IMR-90 (cell line): ENCODE measurements at regions not wholly inside any gene's neighbourhood (a gene's known extent, or its start where the extent isn't known, plus 50 kb on each side); places are given as distances from the start of the nearest gene placed in this dataset.

Source experiments
- ATAC-seq: fragments of 200-7000 bp; cut with Tn5 transposase; 2 replicates; pipeline ENCODE4 v1.9.1; 2020; ENCODE audit warnings: low read depth, mild to moderate bottlenecking, moderate library complexity
- BruUV-seq: library from RNA; stranded (reverse); fragments of 400-500 nt; replicated peaks from 2 replicates; lab custom pipeline; 2021; lab: Mats Ljungman, UMichigan
- CTCF ChIA-PET: fragments of 300-600 bp; formaldehyde crosslinking; extraction: SDS; loops from one replicate; lab custom pipeline; 2021; ENCODE audit warnings: antibody characterized with exemption; lab: Yijun Ruan, JAX
- POLR2A ChIA-PET: fragments of 300-600 bp; sonication (Branson Sonifier 250); formaldehyde crosslinking; loops from one replicate; lab custom pipeline; 2022; ENCODE audit warnings: antibody characterized with exemption; ENCODE audit not compliant: unreplicated experiment; lab: Charles Lee
- DNase-seq: peaks from one replicate; pipeline ENCODE4 v3.0.0; 2013
- H2AFZ ChIP-seq: replicated peaks from 2 replicates; pipeline ENCODE3; 2013; ENCODE audit warnings: low read length, mild to moderate bottlenecking; ENCODE audit not compliant: poor library complexity
- H2AK5ac ChIP-seq: 2 replicates; pipeline ENCODE4 v1.6.1; 2013; ENCODE audit warnings: low read depth, low read length, inconsistent platforms
- H2AK9ac ChIP-seq: replicated peaks from 2 replicates; pipeline ENCODE3; 2013; ENCODE audit warnings: mild to moderate bottlenecking, low read depth, low read length, moderate library complexity; ENCODE audit not compliant: poor library complexity
- H2BK120ac ChIP-seq: 2 replicates; pipeline ENCODE4 v1.6.1; 2013; ENCODE audit warnings: low read depth, low read length, inconsistent platforms
- H2BK15ac ChIP-seq: 3 replicates; pipeline ENCODE4 v1.6.1; 2013; ENCODE audit warnings: low read depth, low read length, inconsistent platforms
- H2BK20ac ChIP-seq: 2 replicates; pipeline ENCODE4 v1.6.1; 2013; ENCODE audit warnings: low read depth, mild to moderate bottlenecking, inconsistent platforms, low read length, moderate library complexity
- H2BK5ac ChIP-seq: 2 replicates; pipeline ENCODE4 v1.6.1; 2013; ENCODE audit warnings: mild to moderate bottlenecking, low read depth, low read length, inconsistent platforms; ENCODE audit not compliant: poor library complexity, severe bottlenecking
- H3K14ac ChIP-seq: replicated peaks from 2 replicates; pipeline ENCODE4 v1.6.1; 2013; ENCODE audit warnings: low read depth, low read length, inconsistent platforms
- H3K18ac ChIP-seq: 2 replicates; pipeline ENCODE4 v1.6.1; 2013; ENCODE audit warnings: low read depth, low read length, control low read depth
- H3K23ac ChIP-seq: 2 replicates; pipeline ENCODE4 v1.6.1; 2013; ENCODE audit warnings: low read depth, low read length, inconsistent platforms
- H3K27ac ChIP-seq: 2 replicates; pipeline ENCODE4 v1.5.1; 2013; ENCODE audit warnings: mild to moderate bottlenecking, control low read depth, low read length; ENCODE audit not compliant: insufficient read depth
- H3K27me3 ChIP-seq: 2 replicates; pipeline ENCODE4 v1.6.1; 2013; ENCODE audit warnings: low read length; ENCODE audit not compliant: control insufficient read depth, insufficient read depth
- H3K36me3 ChIP-seq: 2 replicates; pipeline ENCODE4 v1.6.1; 2013; ENCODE audit warnings: low read length, mixed read lengths; ENCODE audit not compliant: control insufficient read depth, insufficient read depth
- H3K4ac ChIP-seq: 2 replicates; pipeline ENCODE4 v1.6.1; 2013; ENCODE audit warnings: low read depth, low read length, inconsistent platforms
- H3K4me1 ChIP-seq: 2 replicates; pipeline ENCODE4 v1.6.1; 2013; ENCODE audit warnings: low read length, mixed read lengths; ENCODE audit not compliant: control insufficient read depth, insufficient read depth
- H3K4me2 ChIP-seq: 2 replicates; pipeline ENCODE4 v1.6.1; 2013; ENCODE audit warnings: low read depth, mild to moderate bottlenecking, control low read depth, low read length, moderate library complexity
- H3K4me3 ChIP-seq: 2 replicates; pipeline ENCODE4 v1.5.1; 2013; ENCODE audit warnings: low read depth, mild to moderate bottlenecking, control low read depth, low read length, moderate library complexity; ENCODE audit not compliant: insufficient read depth
- H3K56ac ChIP-seq: 2 replicates; pipeline ENCODE4 v1.6.1; 2013; ENCODE audit warnings: low read length, inconsistent platforms; ENCODE audit not compliant: insufficient read depth; ENCODE audit errors: extremely low read depth
- H3K79me1 ChIP-seq, 2 experiments: 2 replicates each; pipeline ENCODE4 v1.6.1; 2013; ENCODE audit warnings: low read length in 2 of 2, inconsistent platforms in 1 of 2, low read depth in 1 of 2
- H3K9ac ChIP-seq: 2 replicates; pipeline ENCODE4 v1.6.1; 2013; ENCODE audit warnings: low read depth, low read length, control low read depth
- H3K9me1 ChIP-seq: 2 replicates; pipeline ENCODE4 v1.6.1; 2013; ENCODE audit warnings: low read length, inconsistent platforms; ENCODE audit not compliant: insufficient read depth
- H3K9me3 ChIP-seq: 2 replicates; pipeline ENCODE4 v1.6.1; 2013; ENCODE audit warnings: low read length; ENCODE audit not compliant: control insufficient read depth, insufficient read depth
- H4K20me1 ChIP-seq: 2 replicates; pipeline ENCODE4 v1.6.1; 2013; ENCODE audit warnings: low read length, inconsistent platforms; ENCODE audit not compliant: insufficient read depth
- H4K5ac ChIP-seq: 2 replicates; pipeline ENCODE4 v1.6.1; 2013; ENCODE audit warnings: mild to moderate bottlenecking, low read depth, low read length, control low read depth
- H4K8ac ChIP-seq, 2 experiments: 2 replicates each; pipeline ENCODE4 v1.6.1; 2013; ENCODE audit warnings: low read depth in 2 of 2, low read length in 2 of 2, control low read depth in 1 of 2, inconsistent platforms in 1 of 2
- H4K91ac ChIP-seq: 2 replicates; pipeline ENCODE4 v1.6.1; 2013; ENCODE audit warnings: low read depth, low read length, inconsistent platforms; ENCODE audit not compliant: insufficient read depth
- BHLHE40 ChIP-seq: fragments of 150-350 bp; IDR thresholded peaks from 2 replicates; pipeline ENCODE4 v1.6.1; 2016; ENCODE audit warnings: mild to moderate bottlenecking, low read depth, low read length
- CEBPB ChIP-seq: IDR thresholded peaks from 2 replicates; pipeline ENCODE4 v1.6.1; 2012; ENCODE audit warnings: low read depth, low read length, improper control_type of control experiment
- CHD1 ChIP-seq: IDR thresholded peaks from 2 replicates; pipeline ENCODE4 v1.6.1; 2012; ENCODE audit warnings: low read depth, low read length, improper control_type of control experiment
- CTCF ChIP-seq: conservative IDR thresholded peaks from 2 replicates; pipeline ENCODE4 v1.5.1; 2012; ENCODE audit warnings: mild to moderate bottlenecking, low read depth, low read length, improper control_type of control experiment
- ELK1 ChIP-seq: fragments of 150-350 bp; IDR thresholded peaks from 2 replicates; pipeline ENCODE4 v1.6.1; 2016; ENCODE audit warnings: low read depth, mild to moderate bottlenecking, low read length, moderate library complexity, borderline replicate concordance
- FOS ChIP-seq: fragments of 150-350 bp; IDR thresholded peaks from 2 replicates; pipeline ENCODE4 v1.6.1; 2016; ENCODE audit warnings: low read depth, low read length
- MAFK ChIP-seq: IDR thresholded peaks from 2 replicates; pipeline ENCODE4 v1.6.1; 2012; ENCODE audit warnings: low read depth, low read length, improper control_type of control experiment
- MAZ ChIP-seq: IDR thresholded peaks from 2 replicates; pipeline ENCODE4 v1.6.1; 2012; ENCODE audit warnings: low read depth, mild to moderate bottlenecking, low read length, improper control_type of control experiment, moderate library complexity, borderline replicate concordance
- MXI1 ChIP-seq: IDR thresholded peaks from 2 replicates; pipeline ENCODE4 v1.6.1; 2012; ENCODE audit warnings: low read depth, mild to moderate bottlenecking, low read length, moderate library complexity, borderline replicate concordance
- NFE2L2 ChIP-seq: fragments of 150-350 bp; IDR thresholded peaks from 2 replicates; pipeline ENCODE4 v1.6.1; 2016; ENCODE audit warnings: low read depth, mild to moderate bottlenecking, low read length
- POLR2A ChIP-seq: IDR thresholded peaks from 2 replicates; pipeline ENCODE4 v1.6.1; 2012; ENCODE audit warnings: mild to moderate bottlenecking, low read depth, low read length
- RAD21 ChIP-seq: IDR thresholded peaks from 2 replicates; pipeline ENCODE4 v1.6.1; 2012; ENCODE audit warnings: low read length, improper control_type of control experiment
- RCOR1 ChIP-seq: IDR thresholded peaks from 2 replicates; pipeline ENCODE4 v1.6.1; 2012; ENCODE audit warnings: mild to moderate bottlenecking, low read length, improper control_type of control experiment; ENCODE audit not compliant: insufficient replicate concordance
- RFX5 ChIP-seq: IDR thresholded peaks from 2 replicates; pipeline ENCODE4 v1.8.0; 2012; ENCODE audit warnings: low read depth, mild to moderate bottlenecking, low read length, moderate library complexity
- SMC3 ChIP-seq: fragments of 150-350 bp; IDR thresholded peaks from 2 replicates; pipeline ENCODE4 v1.6.1; 2016; ENCODE audit warnings: low read depth, mild to moderate bottlenecking, antibody characterized with exemption, low read length, moderate library complexity
- USF2 ChIP-seq: fragments of 150-350 bp; IDR thresholded peaks from 2 replicates; pipeline ENCODE4 v1.6.1; 2017; ENCODE audit warnings: mild to moderate bottlenecking, antibody characterized with exemption, low read length, low read depth
- WGBS, 2 experiments: methylation state at CpG; one replicate each; pipeline versions ENCODE4 v1.1.5 to v1.1.7; 2013; ENCODE audit warnings: missing lambda C conversion rate in 2 of 2; ENCODE audit not compliant: insufficient read length in 1 of 2; ENCODE audit errors: extremely low coverage in 2 of 2; 5-methylcytosine and 5-hydroxymethylcytosine counted together
- dilution Hi-C: fragments of 300-500 bp; cut with HindIII; formaldehyde crosslinking; loops from one replicate; pipeline ENCODE4 v1.14.3; 2018; ENCODE audit warnings: low sequenced_read_pairs; ENCODE audit not compliant: unreplicated experiment
- in situ Hi-C: fragments of 300-500 bp; cut with MboI; formaldehyde crosslinking; loops from 3 replicates; pipeline ENCODE4 v1.14.3; 2019; ENCODE audit warnings: low sequenced_read_pairs, inconsistent platforms, mixed read lengths
- intact Hi-C: fragments of 100-400 bp; cut with micrococcal nuclease; formaldehyde crosslinking; loops from 2 replicates; pipeline ENCODE4 v1.10.0; 2022

- Histone ChIP-seq H4K20me1 (no peaks in the 10 kb centered on the region), H2BK5ac (no peak overlapping the region), H3K27me3 (peaks cover 6% of the 10 kb centered on the region), H4K8ac (no peak overlapping the region), H3K18ac (no peak overlapping the region), H3K79me1 (no peaks in the 10 kb centered on the region), H4K91ac (no peak overlapping the region), H2AK5ac (no peak overlapping the region), H3K9me1 (no peaks in the 10 kb centered on the region), H3K56ac (no peak overlapping the region), H3K4ac (no peak overlapping the region), H3K9me3 (no peaks in the 10 kb centered on the region), H3K14ac (no peak overlapping the region), H2BK15ac (no peak overlapping the region), H3K4me2 (no peak overlapping the region), H3K36me3 (no peaks in the 10 kb centered on the region), H2AFZ (no peak overlapping the region), H3K27ac (no peak overlapping the region), H3K9ac (no peak overlapping the region), H4K5ac (no peak overlapping the region), H2AK9ac (no peak overlapping the region), H2BK120ac (no peak overlapping the region), H3K4me3 (no peak overlapping the region), H3K23ac (no peak overlapping the region), H3K4me1 (0 out of 2 replicates have a peak, but pooled peaks cover 2% of the 10 kb centered on the region), H2BK20ac (no peak overlapping the region)
- TF ChIP-seq MAFK (no peak), CHD1 (no peak), BHLHE40 (no peak), CTCF (no peak), NFE2L2 (no peak), RFX5 (no peak), RCOR1 (no peak), CEBPB (no peak), POLR2A (no peak), ELK1 (no peak), RAD21 (no peak), FOS (no peak), MXI1 (no peak), MAZ (no peak), SMC3 (no peak), USF2 (no peak)
- no peak for DNase-seq
- in situ Hi-C loops = no loop called here
- CTCF ChIA-PET = no interaction called here
- ATAC-seq = no peak
- BruUV-seq = no TSS peak
- intact Hi-C loops = loop anchor here (5.0 to 10.0 kb wide), 2 partner anchors 61 to 587 kb away; partner anchors contain the start of gene ENC1
- 75% methylated on average over 2 of the region's 7 CpGs; no CpG with 5 or more reads in 1 of the 2 experiments for WGBS, 2 experiments
- dilution Hi-C loops = no loop called here
- POLR2A ChIA-PET = interaction anchor here (0.6 kb wide), 1 partner anchor 150 kb away, joined by 3 read pairs; no protein-coding TSS in a partner anchor
Measured at GRCh38 chr5:74055486-74056106, 429.6 kb downstream of the ARHGEF28 start.
